NCI-H524 treated with DMSO at 0.1 percent for 48 hours (cell line): ENCODE measurements at regions not wholly inside any gene's neighbourhood (a gene's known extent, or its start where the extent isn't known, plus 50 kb on each side); places are given as distances from the start of the nearest gene placed in this dataset.
"Not testable (repeated sequence)": the region's sequence is repeated elsewhere in the genome, so short reads cannot be mapped to it uniquely, and the experiment has no call there.

Source experiments
- DNase-seq: peaks from one replicate; lab custom pipeline; 2025; lab: John Stamatoyannopoulos, UW

DNA sequence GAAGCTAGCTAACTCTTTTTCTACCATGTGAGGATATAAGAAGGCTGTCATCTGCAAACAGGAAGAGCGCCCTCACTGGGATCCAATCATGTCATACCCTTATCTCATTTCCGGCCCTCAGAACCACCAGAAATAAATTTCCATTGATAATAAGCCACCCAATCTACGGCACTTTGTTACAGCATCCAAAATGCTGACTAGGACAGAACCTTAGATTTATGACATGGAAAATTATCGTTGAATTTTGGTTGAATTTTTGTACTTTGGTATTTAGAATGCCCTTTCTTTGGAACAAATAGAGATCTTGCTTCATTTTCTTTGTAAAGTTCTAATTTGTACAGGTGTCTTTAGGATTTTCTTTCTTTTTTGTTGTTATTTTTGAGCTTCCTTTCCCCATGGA, 53.3 kb upstream of the CYLC2 start:
- no peak for DNase-seq

DNA sequence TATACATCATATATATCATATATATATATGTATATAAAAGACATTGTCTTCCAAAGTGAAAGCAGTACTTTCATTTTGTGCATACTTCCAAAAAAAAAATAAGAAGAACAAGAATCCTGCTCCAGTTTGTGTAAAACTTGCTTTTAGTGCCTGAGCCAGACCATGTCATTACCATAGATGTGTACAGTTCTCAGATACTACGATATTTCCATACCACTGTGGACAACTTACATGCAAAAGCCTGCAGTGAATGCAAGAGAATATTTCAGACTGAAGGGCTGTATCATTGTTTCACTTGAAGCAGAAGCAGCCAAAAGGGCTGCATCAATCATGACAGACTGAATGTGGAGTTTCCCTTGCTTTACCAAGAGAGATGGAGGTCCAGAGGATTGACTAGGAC, 72.6 kb upstream of the CYLC2 start:
- no peak for DNase-seq

DNA sequence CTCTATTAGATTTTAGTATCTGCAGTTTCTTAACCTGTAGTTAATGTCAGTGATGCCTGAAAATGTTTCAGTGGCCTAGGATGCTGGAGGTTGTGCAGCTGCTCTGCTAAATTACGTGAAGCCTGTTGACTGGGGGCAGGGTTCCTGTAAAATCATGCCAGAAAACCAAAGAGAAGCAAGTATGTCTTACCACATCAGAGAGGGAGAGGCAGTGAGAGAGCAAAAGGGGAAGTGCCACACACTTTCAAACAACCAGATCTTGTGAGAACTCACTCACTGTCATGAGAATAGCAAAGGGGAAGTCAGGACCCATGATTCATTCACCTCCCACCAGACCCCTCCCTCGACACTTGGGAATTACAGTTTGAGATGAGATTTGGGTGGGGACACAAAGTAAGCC, 83.9 kb upstream of the CYLC2 start:
- DNase-seq, result no peak

DNA sequence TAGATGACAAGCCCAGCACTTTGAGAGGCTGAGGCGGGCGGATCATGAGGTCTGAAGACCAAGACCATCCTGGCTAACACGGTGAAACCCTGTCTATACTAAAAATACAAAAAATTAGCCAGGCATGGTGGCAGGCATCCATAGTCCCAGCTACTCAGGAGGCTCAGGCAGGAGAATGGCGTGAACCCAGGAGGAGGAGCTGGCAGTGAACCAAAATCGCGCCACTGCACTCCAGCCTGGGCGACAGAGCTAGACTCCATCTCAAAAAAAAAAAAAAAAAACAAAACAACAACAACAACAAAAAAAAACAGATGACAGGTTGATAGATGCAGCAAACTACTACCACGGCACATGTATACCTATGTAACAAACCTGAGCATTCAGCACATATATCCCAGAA, 89.3 kb upstream of the CYLC2 start:
- DNase-seq, result not testable (repeated sequence)

DNA sequence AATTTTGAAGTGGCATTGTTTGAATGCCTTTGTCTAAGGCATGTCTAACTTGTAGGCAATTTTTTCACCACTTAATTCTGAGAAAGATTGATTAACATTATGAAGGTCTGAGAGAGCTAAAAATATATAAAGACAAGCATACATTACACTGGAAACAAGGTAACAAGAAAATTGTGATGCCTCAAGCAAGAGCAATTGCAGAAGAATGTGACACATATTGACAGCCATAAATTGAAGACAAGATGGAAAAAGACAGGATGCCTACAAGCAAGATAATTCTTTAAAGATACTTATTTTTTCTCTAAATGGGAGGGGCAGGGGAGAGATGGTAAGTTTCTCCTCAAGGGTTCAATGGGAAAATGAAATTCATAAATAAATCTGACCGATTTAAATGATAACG, 103.1 kb upstream of the CYLC2 start:
- no peak for DNase-seq

DNA sequence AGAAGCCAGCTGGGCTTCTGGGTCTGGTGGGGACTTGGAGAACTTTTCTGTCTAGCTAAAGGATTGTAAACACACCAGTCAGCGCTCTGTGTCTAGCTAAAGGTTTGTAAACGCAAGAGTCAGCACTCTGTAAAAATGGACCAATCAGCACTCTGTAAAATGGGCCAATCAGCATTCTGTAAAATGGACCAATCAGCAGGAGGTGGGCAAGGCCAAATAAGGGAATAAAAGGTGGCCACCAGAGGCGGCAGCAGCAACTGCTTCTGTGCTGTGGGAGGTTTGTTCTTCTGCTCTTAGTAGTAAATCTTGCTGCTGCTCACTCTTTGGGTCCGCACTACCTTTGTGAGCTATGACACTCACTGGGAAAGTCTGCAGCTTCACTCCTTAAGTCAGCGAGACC, 106.4 kb upstream of the CYLC2 start:
- DNase-seq, result not testable (repeated sequence)

DNA sequence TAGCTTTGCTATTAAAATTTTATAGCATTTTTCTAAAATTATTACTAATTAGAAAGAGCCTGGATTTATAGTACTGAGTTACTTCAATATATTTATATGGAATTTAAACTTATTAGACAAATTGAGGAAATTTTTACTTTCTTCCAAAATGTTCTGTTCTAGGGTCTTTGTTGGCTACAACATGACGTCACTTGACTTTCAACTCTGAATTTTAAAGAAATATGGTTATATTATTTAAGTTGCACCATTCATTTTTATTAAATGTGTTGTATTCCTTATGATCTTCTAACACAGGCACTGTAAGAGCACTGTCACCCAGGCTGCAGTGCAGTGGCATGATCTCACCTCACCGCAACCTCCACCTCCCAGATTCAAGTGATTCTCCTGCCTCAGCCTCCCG, 119.4 kb upstream of the CYLC2 start:
- no peak for DNase-seq

DNA sequence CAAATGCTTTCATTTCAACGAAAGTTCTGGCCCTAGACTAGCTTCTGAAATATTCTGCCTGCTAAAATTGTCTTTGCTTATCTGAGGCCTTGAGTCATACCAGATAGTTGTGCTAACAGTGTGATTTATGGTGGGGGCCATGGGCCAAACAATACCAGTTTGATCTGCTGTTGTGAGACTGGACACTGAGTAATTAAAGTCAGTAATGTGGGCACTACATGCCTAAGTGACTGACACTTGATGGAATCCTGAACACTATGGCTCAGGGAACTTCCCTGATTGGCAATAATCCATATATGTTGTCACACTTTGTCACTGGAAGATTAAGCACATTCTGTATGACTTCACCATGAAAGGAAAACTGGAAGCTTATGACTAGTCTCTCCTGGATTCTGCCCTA, 127.6 kb upstream of the CYLC2 start:
- no peak for DNase-seq

DNA sequence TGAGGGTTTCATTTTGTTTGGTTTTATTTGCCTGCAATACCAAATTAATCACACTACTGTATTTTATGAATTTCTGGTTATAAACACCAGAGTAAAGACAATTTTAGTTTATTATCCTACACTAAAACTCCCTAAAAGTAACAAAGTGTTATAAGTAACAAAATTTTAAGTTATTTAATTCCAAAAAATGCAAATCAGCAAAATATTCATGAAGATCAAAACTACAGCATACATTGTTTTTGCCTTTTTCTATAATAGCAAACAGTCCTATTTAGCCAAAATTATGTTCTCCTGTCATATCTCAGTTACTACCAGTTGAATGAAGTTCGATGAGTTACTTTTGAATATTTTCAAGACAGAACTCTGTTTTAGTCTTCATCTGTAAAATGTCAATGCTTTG, 132.7 kb upstream of the CYLC2 start:
- DNase-seq, result no peak

DNA sequence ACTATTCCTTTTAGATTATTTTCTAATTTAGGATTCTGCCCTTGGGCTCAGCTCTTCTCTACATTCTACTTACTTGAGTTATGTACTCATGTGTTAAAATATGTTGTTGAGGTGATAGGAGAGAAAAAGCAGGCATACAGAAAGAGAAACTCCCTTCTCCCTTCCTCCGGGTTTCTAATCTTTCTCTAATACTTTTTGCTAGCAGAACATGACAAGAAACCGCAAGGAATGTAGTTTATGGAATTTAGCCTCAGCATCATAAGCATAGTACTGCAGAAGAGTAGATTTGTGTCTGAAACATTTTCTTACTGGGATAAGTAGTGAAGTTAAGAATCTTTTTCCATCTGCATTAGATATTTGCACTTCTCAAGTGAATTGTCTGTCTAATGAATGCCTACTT, 139.5 kb upstream of the CYLC2 start:
- no peak for DNase-seq

DNA sequence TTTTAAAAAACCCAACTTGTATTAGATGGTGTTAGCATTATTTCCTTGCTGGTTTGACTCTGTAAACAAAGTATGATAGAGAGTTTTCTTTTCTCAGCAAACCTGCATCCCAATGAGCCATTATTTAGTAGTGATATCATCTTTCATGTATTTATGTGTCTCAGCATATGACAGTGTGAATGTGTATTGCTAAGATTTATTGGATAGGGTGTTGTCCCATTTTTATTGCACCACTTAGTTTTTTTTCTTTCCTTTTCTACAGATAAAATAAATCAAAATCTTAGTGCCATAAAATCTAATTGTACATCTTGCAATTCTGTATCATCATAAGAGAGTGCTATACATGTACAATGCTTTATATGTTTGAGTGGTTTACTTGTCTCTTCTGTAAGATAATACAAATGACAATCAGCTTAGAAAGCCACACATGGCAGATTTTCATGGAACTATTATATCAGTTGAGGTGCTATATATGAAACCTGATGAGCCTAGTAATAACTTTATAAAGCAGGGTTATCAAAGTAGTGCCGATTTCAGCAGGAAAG, 149.2 kb upstream of the CYLC2 start:
- no peak for DNase-seq

DNA sequence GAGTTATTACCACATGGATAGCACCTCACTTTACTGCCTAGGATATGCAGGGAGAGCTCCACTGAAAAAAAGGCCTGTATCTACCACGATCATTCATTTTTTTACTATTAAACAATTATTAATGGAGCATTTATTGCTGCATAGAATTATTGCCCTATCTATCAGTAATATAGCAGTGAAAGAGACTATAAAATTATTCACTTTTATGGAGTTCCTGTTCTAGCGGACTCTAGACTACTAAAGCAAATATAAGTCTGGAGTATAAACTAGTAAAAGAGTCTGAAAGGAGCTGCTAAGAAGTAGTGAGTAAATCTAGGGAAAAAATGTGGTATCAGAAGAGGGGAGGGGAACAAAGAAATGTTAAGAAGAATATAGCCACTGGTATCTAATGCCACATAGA, 150.4 kb upstream of the CYLC2 start:
- DNase-seq, result no peak

DNA sequence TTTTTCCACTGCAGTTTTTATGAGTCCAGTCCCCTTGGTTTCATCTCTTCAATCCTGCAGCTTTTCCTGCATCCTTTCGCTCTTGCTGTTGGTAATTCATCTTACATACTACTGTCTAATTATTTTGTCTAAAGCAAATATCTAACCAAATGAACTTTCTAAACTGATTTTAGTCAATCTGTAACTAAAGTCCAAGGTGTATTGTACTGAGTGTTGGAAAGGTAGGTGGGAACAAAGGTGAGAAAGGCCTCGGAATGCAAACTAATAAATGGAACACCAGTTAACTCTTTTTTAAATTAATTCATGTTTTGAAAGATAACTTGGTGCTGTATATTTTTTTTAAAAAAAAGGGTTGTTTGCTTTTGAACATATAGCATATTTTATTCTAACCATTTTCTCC, 152.7 kb upstream of the CYLC2 start:
- DNase-seq, result no peak

DNA sequence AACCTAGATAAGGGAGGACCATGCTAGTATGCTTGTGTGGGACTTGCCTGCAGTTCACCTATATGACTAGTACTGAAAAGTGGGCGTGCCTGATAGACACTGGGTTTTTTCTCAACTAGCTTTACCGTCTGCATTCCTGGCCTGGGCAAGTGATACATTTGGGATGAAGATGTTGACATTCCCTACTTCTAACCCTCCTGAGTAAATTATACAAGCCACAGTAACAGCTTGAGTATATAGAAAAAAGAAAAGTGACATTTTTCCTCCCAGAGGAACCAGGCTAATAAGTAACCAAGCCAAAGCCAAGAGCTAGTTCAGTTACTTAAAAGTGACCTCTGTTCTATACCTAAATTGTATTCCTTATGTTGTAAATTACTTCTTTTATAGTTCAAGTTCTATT, 153.8 kb upstream of the CYLC2 start:
- no peak for DNase-seq

DNA sequence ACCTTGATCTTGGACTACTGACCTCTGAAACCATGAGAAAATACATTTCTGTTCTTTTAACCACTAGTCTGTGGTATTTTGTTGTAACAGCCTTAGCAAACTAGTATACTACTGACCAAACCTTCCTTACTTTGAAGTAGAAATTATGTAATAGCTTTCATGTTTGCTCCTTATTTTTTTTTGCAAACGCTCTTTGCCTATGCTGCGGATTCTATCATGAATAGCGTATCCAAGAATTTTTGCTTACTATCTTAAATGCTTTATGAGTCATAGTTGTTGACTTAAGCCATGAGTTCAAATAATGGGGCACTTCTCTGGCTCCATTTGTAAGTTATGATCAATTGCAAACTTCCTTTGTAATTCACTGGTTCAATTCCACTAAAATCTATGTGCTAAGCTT, 154.8 kb upstream of the CYLC2 start:
- DNase-seq, result no peak

DNA sequence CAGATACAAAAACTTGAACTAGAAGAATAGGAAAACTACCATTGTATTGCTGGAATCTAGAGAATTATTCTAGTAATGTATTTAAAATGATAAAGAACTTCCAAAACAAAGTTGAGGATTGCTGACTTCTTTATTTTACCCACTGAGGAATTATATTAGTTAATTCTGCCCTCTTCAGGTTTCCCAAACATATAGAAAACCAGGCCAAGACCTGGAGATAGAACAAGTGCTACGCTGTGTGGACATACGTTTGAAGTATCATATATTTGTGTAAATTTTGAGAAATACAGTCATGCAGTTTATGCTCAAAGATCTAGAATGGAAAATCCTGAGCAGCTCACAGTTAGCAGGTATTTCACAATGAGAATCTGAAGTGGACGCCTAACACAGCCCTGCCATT, 162.3 kb upstream of the CYLC2 start:
- no peak for DNase-seq

DNA sequence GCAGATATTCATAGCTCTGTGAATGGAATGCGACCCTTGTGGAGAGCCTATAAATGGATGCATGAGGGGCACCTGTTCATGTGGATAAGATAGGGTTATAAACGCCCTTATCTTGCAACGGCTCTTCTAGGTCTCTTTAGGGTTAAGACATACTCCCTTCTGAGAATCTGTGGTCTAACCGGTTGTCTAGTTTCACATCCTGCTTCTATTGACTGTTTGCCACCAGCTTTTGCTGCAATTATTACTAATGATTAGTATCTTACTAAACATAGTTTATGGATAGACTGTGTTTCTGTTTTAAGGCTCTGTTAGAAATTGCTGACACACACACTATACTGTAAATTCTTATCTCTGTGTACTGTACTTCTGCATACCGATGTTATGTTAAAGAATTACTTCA, 198.9 kb upstream of the CYLC2 start:
- no peak for DNase-seq

DNA sequence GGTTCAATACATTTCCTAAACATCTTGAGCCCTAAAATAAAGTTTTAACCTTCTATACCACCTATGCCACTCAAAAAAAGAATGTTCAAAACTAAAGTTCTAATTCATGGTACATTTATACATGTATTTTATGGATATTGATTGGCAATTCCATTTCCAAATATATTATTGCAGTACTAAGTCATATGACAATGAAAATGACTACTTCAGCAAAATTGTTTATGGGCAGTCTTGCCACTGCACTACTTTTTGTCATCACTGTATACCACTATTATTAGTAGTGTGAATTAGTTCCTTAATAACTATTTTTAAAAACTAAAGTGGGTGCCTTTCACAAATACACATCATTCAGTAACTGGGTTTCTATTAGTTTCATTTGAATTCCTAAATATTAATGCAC, 199.6 kb upstream of the CYLC2 start:
- no peak for DNase-seq

DNA sequence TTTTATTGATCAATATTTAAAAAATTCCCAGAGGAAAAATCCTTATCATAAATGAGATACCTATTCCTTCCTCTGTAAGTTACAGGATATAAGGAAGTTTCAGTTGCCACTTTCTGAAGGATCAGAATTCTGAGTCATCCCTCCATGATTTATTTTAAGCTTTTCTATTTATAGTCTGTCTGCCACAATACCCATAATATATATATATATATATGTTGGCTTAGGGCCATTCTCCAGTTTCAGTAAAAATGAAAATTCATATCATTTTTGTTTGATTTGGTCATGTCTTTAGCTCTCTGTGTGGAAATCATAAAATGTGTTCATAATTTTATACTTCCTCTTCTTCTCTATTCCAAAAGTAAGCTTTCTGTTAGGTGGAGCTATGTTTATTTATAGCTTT, 215.8 kb upstream of the CYLC2 start:
- DNase-seq, result no peak

DNA sequence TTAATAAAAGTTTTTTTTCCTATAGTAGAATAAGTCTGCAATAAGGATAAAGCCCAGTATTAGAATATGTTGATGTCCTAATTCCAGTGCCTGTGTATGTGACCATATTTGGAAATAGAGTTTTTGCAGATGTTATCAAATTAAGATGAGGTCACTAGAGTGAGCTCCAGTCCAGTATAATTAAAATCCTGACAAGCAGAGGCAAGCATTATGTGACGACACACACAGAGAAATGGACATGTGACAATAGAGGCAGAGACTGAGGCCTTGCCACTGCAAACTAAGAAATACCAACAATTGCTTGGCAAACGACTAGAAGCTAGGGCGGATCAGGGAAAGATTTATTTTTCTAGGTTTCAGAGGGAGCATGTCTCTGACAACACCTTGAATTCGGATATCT, 216.4 kb upstream of the CYLC2 start:
- DNase-seq, result no peak

DNA sequence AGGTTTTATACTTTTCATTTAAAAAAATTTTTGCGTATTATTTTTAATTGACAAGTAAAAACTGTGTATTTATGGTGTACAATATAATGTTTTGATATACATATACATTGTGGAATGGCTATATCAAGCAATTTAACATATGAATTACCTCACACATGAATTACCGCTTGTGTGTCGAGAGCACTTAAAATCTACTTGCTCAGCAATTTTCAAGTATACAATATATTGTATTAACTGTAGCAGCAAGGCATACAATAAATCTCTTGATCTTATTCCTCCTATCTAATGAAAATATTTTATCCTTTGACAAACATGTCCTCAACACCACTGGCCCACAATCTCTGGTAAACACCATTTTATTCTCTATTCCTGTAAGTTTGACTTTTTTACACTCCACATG, 224.4 kb upstream of the CYLC2 start:
- no peak for DNase-seq

DNA sequence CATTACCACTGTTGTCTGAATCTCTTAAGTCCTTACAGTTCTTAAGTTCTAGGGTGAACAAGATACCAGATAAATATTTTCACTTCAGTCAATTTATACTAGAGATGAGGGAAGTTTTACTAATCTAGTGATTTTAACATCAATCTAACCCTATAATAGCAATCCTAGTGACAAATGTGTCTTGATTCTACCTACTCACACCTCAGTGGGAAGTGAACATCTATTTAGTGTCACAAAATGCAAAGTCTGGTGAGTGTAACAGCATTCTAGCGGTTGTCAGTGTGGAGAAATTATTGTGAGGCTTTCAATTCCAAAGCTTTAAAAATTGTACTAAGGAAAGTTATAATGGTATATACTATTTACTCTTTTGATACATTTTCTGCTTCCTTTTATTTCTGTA, 225.8 kb upstream of the CYLC2 start:
- no peak for DNase-seq

DNA sequence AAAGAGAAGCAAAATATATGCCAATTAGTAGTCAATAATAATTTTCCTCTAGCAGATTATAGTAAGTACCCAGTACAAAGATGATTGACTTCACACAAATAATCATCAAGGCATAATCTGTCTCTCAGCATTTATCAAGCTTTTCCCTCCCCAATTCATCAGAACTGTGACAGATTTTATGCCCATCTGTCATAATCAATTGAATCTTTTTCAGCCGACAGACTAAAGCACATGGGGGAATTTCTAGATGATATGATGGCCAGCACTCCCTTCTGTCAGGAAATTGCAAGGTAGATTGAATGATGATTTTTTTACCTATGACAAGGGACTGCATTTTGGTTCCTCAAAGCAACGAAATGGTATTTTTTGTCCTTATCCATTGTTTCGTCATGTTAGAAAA, 227.1 kb upstream of the CYLC2 start:
- DNase-seq, result peak; percentile 67

DNA sequence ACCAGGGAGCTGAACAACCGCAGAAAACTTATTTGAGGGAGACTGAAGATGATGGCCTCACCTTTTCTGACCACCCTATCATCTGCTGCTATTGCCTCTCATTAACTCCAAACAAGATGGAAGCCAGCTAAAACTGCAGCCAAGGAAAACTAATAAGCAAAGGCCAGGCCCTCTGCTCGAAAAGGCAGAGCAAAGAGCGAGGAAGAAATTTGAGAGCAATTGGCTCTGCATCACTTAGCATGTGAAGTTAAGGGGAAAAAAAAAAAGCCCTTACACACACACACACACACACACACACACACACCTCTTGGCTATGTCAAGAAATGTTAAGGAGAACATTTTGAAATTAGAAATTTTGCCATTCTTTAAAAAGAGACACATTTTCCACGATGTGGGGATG, 228.1 kb upstream of the CYLC2 start:
- DNase-seq, result no peak

DNA sequence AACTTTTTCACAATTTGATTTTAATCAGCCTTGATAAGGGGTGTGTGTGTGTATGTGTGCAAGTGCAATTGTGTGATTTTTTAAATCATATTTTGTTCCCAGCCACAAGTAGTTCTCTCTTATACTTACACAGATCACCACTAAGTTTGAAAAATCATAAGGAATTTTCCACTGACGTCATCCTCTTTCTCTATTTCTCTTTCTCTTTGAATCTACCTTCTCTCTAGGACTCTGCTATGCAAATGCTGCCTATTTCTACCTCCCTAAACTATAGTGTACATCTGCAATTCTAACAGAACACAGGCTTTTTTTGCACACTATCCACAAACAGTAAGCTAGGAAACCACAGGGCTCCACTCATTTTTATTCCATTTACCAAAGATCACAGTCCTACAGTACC, 254.6 kb upstream of the CYLC2 start:
- no peak for DNase-seq
